ENCODE measurements at regions not wholly inside any gene's neighbourhood (a gene's known extent, or its start where the extent isn't known, plus 50 kb on each side); places are given as distances from the start of the nearest gene placed in this dataset.

DNA sequence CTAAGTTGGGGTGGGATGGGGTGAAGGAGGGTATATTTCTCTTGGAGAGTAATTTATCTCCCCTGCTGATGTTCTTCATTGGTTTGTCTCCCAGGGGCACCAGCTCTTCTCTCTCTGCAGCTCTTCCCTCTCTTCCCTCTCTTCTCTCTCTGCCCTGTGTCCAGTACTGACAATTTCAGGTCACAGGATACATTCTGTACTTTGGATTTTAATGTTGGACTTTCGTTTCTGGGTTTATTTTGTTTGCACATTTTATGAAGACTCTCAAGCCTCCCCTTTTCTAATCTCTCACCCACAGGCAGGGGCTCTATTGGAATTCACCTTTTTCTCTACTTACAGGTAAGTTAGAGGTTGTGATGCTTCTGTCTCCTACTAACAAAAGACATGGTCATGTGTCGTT is 165.5 kb downstream of the CPEB2 start:
- H3K9ac ChIP-seq (ENCODE audit: low read depth, low read length, poor library complexity, severe bottlenecking), result no peak overlapping the region
- TF ChIP-seq CTCF (conservative IDR thresholded peaks at IDR 0.05; ENCODE audit: low read length) (no peak), EZH2phosphoT487 (IDR thresholded peaks at IDR 0.05; ENCODE audit: borderline replicate concordance) (no peak)
- no peaks in the 10 kb centered on the region for H3F3A ChIP-seq (ENCODE audit: low read depth)
- H3K4me2 ChIP-seq (ENCODE audit: low read depth, low read length, poor library complexity, severe bottlenecking), result no peak overlapping the region
- no peaks in the 10 kb centered on the region for H3K9me2 ChIP-seq (replicated peaks; ENCODE audit: low read depth, low read length)
- H3K4me1 ChIP-seq (ENCODE audit: insufficient read depth, low read length, poor library complexity, severe bottlenecking), result no peaks in the 10 kb centered on the region
- H3K36me3 ChIP-seq (ENCODE audit: insufficient read depth, low read length), result no peaks in the 10 kb centered on the region
- H3K79me2 ChIP-seq (ENCODE audit: insufficient read depth, low read length), result no peaks in the 10 kb centered on the region
- no peaks in the 10 kb centered on the region for H3K27me3 ChIP-seq (ENCODE audit: insufficient read depth, low read length, poor library complexity, severe bottlenecking)
- H3K9me3 ChIP-seq (ENCODE audit: insufficient read depth, low read depth, low read length), result peaks cover 4% of the 10 kb centered on the region; the same call in 1 of the 2 replicates
- no peak overlapping the region for H2AFZ ChIP-seq (ENCODE audit: low read length)
- no peak overlapping the region for H3K4me3 ChIP-seq (ENCODE audit: low read length, poor library complexity, severe bottlenecking)
- no peaks in the 10 kb centered on the region for H4K20me1 ChIP-seq (ENCODE audit: insufficient read depth, low read length, poor library complexity, severe bottlenecking)

GRCh38 chr4:15168759-15169158 is 166.5 kb downstream of the CPEB2 start:
- H3K4me3 ChIP-seq (ENCODE audit: low read length, poor library complexity, severe bottlenecking), result no peak overlapping the region
- no peaks in the 10 kb centered on the region for H3K79me2 ChIP-seq (ENCODE audit: insufficient read depth, low read length)
- H3K9me3 ChIP-seq (ENCODE audit: insufficient read depth, low read depth, low read length), result peaks cover 4% of the 10 kb centered on the region; the same call in 1 of the 2 replicates
- no peaks in the 10 kb centered on the region for H3K9me2 ChIP-seq (replicated peaks; ENCODE audit: low read depth, low read length)
- H3K4me1 ChIP-seq (ENCODE audit: insufficient read depth, low read length, poor library complexity, severe bottlenecking), result no peaks in the 10 kb centered on the region
- H3K36me3 ChIP-seq (ENCODE audit: insufficient read depth, low read length), result no peaks in the 10 kb centered on the region
- H3F3A ChIP-seq (ENCODE audit: low read depth), result no peaks in the 10 kb centered on the region
- no peak overlapping the region for H2AFZ ChIP-seq (ENCODE audit: low read length)
- TF ChIP-seq EZH2phosphoT487 (IDR thresholded peaks at IDR 0.05; ENCODE audit: borderline replicate concordance) (no peak), CTCF (conservative IDR thresholded peaks at IDR 0.05; ENCODE audit: low read length) (no peak)
- no peaks in the 10 kb centered on the region for H4K20me1 ChIP-seq (ENCODE audit: insufficient read depth, low read length, poor library complexity, severe bottlenecking)
- H3K27me3 ChIP-seq (ENCODE audit: insufficient read depth, low read length, poor library complexity, severe bottlenecking), result no peaks in the 10 kb centered on the region
- H3K9ac ChIP-seq (ENCODE audit: low read depth, low read length, poor library complexity, severe bottlenecking), result no peak overlapping the region
- no peak overlapping the region for H3K4me2 ChIP-seq (ENCODE audit: low read depth, low read length, poor library complexity, severe bottlenecking)

DNA sequence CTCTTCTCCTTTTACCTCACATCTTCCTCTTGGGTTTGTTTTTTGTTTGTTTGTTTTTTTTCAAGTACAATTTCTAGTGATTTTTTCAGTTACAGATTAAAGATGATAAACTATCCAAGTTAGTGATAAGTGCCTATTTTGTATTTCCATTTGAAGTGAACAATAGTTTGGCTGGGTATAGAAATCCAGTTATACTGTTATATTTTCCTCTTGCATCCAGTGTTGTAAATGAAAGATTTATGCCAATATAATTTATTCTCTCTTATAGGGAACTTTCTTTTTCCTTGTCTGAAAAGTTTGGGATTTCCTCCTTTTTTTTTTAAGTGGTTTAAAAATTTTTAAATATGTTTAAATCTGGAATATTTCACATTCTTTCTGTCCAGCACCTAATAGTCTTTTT is 169.4 kb downstream of the CPEB2 start:
- no peaks in the 10 kb centered on the region for H3F3A ChIP-seq (ENCODE audit: low read depth)
- H3K4me1 ChIP-seq (ENCODE audit: insufficient read depth, low read length, poor library complexity, severe bottlenecking), result no peaks in the 10 kb centered on the region
- H3K9me3 ChIP-seq (ENCODE audit: insufficient read depth, low read depth, low read length), result peaks cover 4% of the 10 kb centered on the region; the same call in 1 of the 2 replicates
- H3K4me2 ChIP-seq (ENCODE audit: low read depth, low read length, poor library complexity, severe bottlenecking), result no peak overlapping the region
- no peak overlapping the region for H3K9ac ChIP-seq (ENCODE audit: low read depth, low read length, poor library complexity, severe bottlenecking)
- H4K20me1 ChIP-seq (ENCODE audit: insufficient read depth, low read length, poor library complexity, severe bottlenecking), result no peaks in the 10 kb centered on the region
- no peaks in the 10 kb centered on the region for H3K27me3 ChIP-seq (ENCODE audit: insufficient read depth, low read length, poor library complexity, severe bottlenecking)
- no peaks in the 10 kb centered on the region for H3K79me2 ChIP-seq (ENCODE audit: insufficient read depth, low read length)
- no peaks in the 10 kb centered on the region for H3K9me2 ChIP-seq (replicated peaks; ENCODE audit: low read depth, low read length)
- no peak overlapping the region for H3K4me3 ChIP-seq (ENCODE audit: low read length, poor library complexity, severe bottlenecking)
- H3K36me3 ChIP-seq (ENCODE audit: insufficient read depth, low read length), result no peaks in the 10 kb centered on the region
- TF ChIP-seq EZH2phosphoT487 (IDR thresholded peaks at IDR 0.05; ENCODE audit: borderline replicate concordance), result no peak
- no peak for TF ChIP-seq CTCF (conservative IDR thresholded peaks at IDR 0.05; ENCODE audit: low read length)
- no peak overlapping the region for H2AFZ ChIP-seq (ENCODE audit: low read length)
